ENCODE measurements at regions not wholly inside any gene's neighbourhood (a gene's known extent, or its start where the extent isn't known, plus 50 kb on each side); places are given as distances from the start of the nearest gene placed in this dataset.

- TF ChIP-seq ZNF274 (IDR thresholded peaks at IDR 0.05; ENCODE audit: low read depth, low read length) (no peak), CTCF (IDR thresholded peaks at IDR 0.05 in 2 of 3, conservative IDR thresholded peaks at IDR 0.05 in 1 of 3; ENCODE audit: borderline replicate concordance in 1 of 3, insufficient read depth in 1 of 3, low read depth in 2 of 3, low read length in 2 of 3) (no peak), POLR2A (IDR thresholded peaks at IDR 0.05; ENCODE audit: borderline replicate concordance, extremely low read depth, insufficient read depth, insufficient read length) (no peak), EZH2phosphoT487 (IDR thresholded peaks at IDR 0.05; ENCODE audit: borderline replicate concordance) (no peak), ZFX (IDR thresholded peaks at IDR 0.05) (no peak), POLR2AphosphoS5 (IDR thresholded peaks at IDR 0.05; ENCODE audit: low read depth, low read length) (no peak), YY1 (IDR thresholded peaks at IDR 0.05; ENCODE audit: extremely low read depth, insufficient replicate concordance, low read depth, low read length) (no peak), EZH2 (IDR thresholded peaks at IDR 0.05) (no peak), CEBPB (IDR thresholded peaks at IDR 0.05; ENCODE audit: low read depth) (no peak)
Measured at GRCh38 chr4:134537701-134538100, 336.1 kb upstream of the PABPC4L start.

All from HCT116 (cell line).